NB4 (cell line): ENCODE measurements at regions not wholly inside any gene's neighbourhood (a gene's known extent, or its start where the extent isn't known, plus 50 kb on each side); places are given as distances from the start of the nearest gene placed in this dataset.

Source experiments
- CTCF ChIP-seq: IDR thresholded peaks from one replicate; pipeline ENCODE4 v1.5.1; 2012; ENCODE audit warnings: low read depth, low read length
- MYC ChIP-seq: IDR thresholded peaks from 2 replicates; pipeline ENCODE4 v1.6.1; 2011; ENCODE audit warnings: low read depth, low read length
- POLR2A ChIP-seq: IDR thresholded peaks from 2 replicates; pipeline ENCODE4 v1.6.1; 2011; ENCODE audit warnings: mild to moderate bottlenecking; ENCODE audit not compliant: insufficient read length; ENCODE audit errors: extremely low read depth

GRCh38 chr20:40055711-40056110 lies 633.3 kb downstream of the MAFB start:
- TF ChIP-seq POLR2A (no peak), CTCF (no peak), MYC (no peak)
